GM23338 (cell line): ENCODE measurements at regions not wholly inside any gene's neighbourhood (a gene's known extent, or its start where the extent isn't known, plus 50 kb on each side); places are given as distances from the start of the nearest gene placed in this dataset.

Experiments used
- EZH2phosphoT487 ChIP-seq: fragments of 200-600 bp; sonication (generic); IDR thresholded peaks from one replicate; pipeline ENCODE4 v1.8.1; 2018; ENCODE audit warnings: antibody characterized with exemption; ENCODE audit not compliant: unreplicated experiment
- POLR2AphosphoS5 ChIP-seq: IDR thresholded peaks from 2 replicates; pipeline ENCODE4 v1.6.1; 2016; ENCODE audit warnings: antibody characterized with exemption, low read depth
- TF ChIP-seq, protein P1 (sequence below), 2 experiments: fragments of 200-600 bp in 1 of 2; sonication (generic) in 1 of 2; conservative IDR thresholded peaks; 2 replicates each; pipeline versions ENCODE4 v1.5.1 to v1.6.1; 2016 to 2017; ENCODE audit warnings: antibody characterized with exemption in 2 of 2, low read depth in 2 of 2, mild to moderate bottlenecking in 2 of 2, moderate library complexity in 1 of 2

DNA sequence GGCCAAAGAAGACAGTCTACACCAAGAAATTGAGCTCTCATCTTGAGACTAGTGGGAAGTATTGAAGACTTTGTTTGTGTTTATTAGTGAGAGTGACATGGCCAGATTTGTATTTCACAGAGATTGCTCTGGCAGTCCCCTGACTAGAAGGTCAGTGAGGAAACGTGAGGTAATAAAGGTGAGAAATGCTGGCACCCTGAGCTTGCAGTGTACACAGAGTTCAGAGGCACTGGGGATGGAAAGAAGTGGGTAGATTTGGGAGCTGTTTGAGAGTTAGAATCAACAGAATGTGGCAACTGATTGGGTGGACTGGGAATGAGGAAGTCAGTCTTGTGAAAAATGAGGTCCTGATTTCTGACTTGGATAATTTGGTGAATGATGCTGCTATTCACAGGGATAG, 336.9 kb downstream of the SNAPC1 start:
- TF ChIP-seq, protein P1, sequence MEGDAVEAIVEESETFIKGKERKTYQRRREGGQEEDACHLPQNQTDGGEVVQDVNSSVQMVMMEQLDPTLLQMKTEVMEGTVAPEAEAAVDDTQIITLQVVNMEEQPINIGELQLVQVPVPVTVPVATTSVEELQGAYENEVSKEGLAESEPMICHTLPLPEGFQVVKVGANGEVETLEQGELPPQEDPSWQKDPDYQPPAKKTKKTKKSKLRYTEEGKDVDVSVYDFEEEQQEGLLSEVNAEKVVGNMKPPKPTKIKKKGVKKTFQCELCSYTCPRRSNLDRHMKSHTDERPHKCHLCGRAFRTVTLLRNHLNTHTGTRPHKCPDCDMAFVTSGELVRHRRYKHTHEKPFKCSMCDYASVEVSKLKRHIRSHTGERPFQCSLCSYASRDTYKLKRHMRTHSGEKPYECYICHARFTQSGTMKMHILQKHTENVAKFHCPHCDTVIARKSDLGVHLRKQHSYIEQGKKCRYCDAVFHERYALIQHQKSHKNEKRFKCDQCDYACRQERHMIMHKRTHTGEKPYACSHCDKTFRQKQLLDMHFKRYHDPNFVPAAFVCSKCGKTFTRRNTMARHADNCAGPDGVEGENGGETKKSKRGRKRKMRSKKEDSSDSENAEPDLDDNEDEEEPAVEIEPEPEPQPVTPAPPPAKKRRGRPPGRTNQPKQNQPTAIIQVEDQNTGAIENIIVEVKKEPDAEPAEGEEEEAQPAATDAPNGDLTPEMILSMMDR (conservative IDR thresholded peaks at IDR 0.05; ENCODE audit: low read depth in 2 of 2): no peak
- no peak for TF ChIP-seq POLR2AphosphoS5
- no peak for TF ChIP-seq EZH2phosphoT487
